GM18907 (cell line): ENCODE measurements at regions not wholly inside any gene's neighbourhood (a gene's known extent, or its start where the extent isn't known, plus 50 kb on each side); places are given as distances from the start of the nearest gene placed in this dataset.

Source experiments
- ATAC-seq: cut with Tn5 transposase; IDR thresholded peaks from one replicate; pipeline ENCODE4 v1.9.1; 2021; ENCODE audit warnings: mild to moderate bottlenecking, moderate library complexity; ENCODE audit not compliant: unreplicated experiment

DNA sequence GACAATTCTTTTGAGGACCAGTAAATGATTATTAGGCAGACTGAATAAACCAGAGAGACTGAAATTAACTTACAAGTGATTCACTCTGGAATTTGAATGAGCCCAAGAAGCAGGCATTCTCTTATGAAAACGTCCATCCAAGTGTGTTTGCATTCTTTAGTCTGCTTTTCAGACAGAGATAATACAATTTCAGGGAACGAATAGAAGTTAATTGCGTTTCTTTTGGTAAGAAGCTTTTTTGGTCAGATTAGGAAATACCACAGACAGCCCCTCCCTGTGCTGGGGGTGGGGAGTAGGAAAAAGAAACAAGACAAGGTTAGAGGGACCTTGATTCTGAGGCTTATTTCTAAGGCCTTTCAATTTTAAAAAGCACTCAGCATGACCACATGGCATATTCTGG is 874.4 kb downstream of the SUCLG1 start:
- ATAC-seq, result no peak

DNA sequence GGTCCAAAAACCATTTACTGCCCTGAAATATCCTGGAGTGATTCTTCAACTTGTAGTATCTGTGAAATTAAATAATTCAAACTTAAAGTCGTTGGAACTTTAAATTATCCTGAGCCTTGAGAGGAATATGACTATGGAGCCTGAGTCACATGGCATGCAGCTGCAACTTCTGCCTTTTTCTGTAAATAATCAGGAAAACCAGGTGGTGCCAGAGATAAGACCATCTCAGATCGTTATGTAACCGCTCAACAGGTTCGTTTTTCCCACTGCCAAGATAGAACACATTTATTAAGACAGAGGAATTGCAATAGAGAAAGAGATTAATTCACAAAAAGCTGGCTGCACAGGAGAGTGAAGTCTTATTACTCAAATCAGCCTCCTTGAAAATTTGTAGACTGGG is 876.5 kb downstream of the SUCLG1 start:
- no peak for ATAC-seq

DNA sequence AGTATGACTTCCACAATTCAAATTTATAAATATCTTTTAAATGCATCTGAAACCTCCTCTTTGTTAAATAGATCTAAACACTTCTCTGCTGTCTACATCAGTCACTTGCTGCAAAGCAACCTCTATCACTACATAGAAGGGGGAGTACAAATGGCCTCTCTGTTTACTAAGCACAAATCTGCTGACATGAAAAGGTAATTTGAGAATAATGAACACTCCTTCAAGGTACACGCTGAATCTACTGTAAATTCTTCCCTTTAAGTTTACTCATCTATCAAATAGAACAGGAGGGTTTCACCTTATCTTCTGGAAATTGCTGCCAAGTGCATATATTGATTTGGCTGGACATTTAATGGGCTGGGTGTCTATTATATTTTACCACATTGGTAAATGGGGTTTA is 879.6 kb downstream of the SUCLG1 start:
- no peak for ATAC-seq

DNA sequence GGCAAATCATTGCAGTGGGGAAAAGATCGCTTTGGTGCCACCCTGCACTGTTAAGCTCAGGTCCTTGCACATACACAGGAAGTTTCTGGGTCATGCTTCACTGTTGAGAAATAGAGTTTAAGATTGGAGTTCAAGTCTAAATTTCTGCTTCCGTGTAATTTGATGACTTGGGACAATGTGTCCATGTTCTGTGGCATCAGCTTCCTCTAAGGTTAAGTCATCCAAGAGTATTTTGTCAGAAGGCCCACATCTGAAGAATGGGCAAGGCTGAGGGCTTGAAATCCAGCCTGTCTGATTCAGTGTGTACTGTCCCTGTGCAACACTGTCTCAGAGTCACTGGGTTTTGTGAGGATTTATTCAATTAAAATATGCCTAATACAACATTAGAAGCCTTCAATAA is 880.7 kb downstream of the SUCLG1 start:
- no peak for ATAC-seq

DNA sequence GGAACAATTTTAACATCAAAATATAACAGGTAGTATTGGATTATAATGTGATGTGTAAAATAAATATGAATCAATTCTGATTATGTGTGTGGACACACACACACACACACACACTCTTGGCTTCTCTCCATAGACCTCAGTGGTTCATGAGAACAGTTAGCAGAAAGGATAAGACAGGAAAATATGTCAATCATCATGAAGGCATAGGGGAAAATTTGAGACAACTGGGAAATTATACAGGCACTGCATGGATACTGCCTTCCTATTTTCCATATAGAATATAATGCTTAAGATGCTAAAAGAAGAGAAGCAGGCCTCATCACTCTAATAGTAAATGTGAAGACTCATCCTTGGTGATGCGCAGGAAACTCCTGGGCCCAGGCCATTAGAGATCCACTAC is 884.5 kb downstream of the SUCLG1 start:
- ATAC-seq, result no peak

DNA sequence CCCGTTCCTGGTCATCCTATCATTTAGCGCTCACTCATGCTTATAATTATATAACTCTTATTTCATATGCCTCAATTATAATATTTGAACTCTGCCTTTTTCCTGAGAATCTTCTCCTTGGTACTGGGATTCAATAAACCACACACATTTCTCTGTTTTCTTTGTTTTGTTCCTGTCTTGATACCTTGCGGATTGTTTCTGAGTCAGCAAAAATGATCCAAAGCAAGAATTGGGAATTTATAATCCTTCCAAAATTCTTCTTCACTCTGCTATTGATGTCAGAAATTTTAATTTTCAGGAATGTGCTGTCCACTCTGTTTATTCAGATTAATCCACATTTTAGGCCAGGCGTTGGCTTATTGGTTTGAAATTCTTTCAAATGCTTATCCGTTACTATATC is 886.0 kb downstream of the SUCLG1 start:
- no peak for ATAC-seq

DNA sequence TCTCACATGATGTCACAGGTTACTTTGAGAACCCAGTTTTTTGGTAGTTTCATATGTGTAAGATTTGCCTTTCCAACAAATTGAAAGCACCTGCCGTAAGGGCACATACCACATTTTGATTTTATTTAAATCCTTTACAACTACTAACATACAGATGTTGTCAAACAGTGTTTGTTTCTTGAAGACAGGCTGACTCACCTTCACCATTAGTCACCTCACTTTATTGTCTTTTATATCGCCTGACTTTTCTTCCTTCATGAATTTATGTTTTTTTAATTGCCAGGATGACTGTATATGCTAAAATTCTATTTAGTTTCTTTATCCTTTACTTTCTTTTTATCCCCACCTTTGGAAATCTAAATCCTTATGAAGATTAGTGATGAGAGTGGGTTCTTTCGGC is 886.7 kb downstream of the SUCLG1 start:
- no peak for ATAC-seq

DNA sequence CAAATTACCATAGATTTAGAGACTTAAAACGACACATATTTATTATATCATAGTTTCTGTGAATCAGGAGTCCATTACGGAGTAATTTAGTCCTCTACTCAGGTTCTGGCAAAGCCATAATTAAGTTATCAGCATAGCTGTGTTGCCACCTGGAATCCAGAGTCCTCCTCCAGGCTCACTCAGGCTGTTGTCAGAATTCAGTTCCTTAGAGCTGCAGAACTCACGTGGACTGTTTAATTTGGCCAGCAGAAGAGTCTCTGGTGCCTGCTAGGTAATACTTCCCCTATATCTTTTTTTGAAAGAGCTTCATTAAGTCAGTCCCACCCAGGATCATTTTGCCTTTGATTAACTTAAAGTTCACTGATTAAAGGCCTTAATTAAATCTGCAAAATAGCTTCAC is 891.5 kb downstream of the SUCLG1 start:
- ATAC-seq, result no peak

DNA sequence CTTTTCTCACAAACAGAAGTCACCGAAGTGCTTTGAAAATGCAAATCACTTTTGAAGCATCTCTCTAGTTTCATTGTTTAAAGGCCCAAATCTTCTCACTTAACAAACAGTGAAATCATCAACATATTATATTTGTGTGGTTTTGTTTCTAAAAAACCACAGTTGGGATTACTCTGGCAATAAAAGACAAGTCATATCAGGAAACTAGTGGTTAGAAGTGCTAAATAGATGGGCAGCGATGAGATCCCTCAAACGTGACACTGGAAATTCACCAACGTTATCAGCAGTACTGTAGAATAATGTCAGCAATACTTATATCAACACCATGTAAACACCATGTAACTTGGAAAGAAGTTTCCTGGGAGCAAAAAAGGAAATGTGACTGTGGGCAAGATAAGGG is 893.5 kb downstream of the SUCLG1 start:
- ATAC-seq, result no peak

DNA sequence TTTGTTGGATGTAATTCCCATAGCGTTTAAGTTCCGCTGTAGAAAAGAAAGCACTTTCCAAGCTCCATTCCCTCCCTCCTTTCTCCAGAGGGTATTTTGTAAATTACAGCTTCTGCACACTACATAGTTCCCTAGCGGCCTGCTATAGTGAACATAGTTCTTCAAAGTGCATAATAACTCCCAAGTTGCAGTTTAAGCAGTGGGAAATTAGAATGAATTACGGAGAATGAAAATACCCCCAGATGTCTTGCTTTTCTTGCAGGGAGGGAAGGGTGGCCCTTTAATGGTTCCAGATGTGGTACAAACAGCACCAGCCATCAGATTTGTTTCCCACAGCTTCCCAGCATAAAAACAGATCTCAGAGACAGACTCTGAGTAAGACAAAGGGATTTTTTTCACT is 893.9 kb downstream of the SUCLG1 start:
- ATAC-seq, result no peak

DNA sequence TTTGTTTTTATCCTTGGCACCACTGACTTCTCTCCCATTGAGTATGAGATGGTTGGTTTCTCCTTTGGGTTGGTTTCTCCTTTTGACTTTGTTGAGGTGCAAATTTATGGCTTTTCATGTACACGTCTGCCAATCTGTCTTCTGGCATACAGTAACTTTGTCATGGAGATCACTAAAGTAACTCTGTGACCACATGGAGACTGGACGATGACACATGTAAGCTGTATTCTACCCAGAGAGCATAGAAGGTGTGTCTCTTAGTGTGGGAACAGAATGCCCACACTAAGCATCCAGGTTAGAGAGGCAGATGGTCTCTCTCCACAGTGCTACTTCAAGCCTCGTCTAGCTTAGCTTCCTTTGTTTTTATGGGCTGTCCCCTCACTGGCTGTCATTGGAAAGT is 897.5 kb downstream of the SUCLG1 start:
- no peak for ATAC-seq

DNA sequence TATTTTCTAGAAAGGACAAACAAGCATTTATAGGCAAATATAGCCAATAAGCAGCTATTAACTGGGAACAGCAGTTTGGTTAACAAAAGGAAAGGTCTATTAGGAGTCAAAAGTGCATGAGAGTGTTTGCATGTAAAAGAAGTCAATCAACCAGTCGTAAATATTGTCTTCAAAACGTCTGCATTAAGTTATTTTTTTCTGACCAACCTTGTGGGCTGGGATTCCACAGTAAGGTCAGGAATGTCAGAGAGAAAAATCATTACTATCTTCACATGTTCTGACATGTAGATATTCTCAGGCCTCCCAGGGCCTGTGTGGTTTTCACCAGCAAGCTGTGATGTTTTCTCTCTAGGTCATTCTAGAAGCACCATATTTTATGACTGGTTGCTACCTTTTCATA is 922.5 kb downstream of the SUCLG1 start:
- ATAC-seq, result no peak

DNA sequence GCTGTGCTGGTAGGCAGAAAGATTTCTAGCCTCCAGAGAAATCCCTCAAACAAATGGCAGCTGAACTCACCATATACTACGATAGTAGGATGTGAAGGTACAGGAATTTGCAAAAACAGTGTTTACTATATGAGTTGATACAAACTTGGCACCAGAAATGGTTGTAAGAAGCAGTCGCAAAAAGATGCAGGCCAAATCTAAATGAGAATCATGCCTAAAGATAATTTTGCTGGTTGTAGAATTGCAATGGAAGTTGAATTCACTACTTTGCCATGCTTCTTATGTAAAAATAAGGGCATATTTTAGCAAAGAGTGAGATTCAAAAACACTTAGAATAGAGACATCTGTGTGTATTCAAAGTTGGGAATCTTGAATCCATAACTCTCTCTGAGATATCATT is 924.7 kb downstream of the SUCLG1 start:
- ATAC-seq, result no peak

DNA sequence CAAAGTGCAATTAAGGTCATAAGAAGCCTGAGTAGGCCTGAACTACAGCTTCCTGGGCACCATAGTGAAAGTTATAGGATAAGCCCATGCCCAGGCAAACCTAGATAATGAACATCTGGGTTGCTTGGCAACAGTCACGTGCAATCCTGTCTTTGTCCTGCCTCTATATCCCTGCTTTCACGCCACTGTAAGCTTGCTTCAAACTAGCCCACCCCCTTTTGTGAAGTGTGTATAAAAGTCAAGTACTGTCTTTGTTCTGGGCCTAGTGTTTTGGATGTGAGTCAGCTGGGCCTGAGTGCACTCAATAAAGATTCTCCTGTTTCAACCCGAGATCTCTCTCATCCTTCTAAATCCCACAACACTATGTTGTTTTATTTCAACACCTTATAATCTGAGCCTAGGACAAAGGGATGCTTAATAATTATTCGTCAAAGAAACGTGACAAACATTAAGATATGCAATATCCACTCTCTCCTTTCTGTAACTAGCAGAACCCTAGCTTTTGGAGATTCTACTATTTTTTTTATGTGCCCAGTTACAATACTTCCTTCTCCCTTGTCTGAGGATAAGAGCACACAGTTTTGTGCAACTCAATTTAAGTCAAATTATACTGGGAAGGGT is 927.8 kb downstream of the SUCLG1 start:
- ATAC-seq, result no peak

DNA sequence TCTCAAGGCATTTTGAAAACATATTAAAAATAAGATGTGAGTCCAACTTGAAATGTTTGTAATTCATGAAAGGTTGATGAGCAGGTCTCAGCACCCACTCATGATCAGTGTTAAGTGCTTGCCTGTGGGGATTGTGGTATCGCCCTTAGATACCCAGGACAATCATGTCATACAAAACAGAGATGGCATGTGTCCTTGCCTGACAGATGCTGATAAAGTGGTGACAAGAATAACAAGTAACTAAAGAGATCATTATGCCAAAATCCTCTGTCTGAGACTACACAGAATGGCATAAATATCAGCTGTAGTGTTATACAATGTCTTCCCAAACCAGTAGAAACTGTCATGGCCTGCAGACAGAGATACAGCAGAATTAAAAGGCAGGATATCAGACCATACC is 930.3 kb downstream of the SUCLG1 start:
- no peak for ATAC-seq

DNA sequence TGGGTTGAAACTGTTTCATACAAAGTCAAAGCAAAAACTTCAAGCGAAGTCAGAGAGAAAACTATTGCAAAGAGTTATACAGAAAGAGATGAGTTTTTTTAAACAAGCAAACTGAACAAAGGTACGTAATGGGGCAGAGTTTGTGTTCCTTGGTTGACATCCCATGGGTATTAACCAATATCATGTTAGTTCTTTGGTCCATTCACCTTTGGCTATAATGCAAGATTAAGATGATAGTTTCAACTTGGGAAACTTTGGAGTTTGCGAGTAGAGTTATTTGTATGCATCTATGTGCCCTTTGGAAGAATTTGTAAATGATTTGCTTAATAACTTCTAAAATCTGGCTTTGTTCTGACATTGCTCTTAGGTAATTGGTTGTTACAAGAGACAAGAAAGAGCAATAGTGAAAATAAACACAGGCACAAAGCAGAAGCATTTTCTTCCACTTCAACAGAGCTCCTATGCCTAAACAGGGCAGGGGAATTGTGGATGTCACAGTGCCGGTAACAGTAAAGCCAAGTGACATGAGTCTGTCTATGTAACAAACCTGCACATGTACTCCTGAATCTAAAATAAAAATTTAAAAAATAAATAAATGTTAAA is 936.1 kb downstream of the SUCLG1 start:
- no peak for ATAC-seq

DNA sequence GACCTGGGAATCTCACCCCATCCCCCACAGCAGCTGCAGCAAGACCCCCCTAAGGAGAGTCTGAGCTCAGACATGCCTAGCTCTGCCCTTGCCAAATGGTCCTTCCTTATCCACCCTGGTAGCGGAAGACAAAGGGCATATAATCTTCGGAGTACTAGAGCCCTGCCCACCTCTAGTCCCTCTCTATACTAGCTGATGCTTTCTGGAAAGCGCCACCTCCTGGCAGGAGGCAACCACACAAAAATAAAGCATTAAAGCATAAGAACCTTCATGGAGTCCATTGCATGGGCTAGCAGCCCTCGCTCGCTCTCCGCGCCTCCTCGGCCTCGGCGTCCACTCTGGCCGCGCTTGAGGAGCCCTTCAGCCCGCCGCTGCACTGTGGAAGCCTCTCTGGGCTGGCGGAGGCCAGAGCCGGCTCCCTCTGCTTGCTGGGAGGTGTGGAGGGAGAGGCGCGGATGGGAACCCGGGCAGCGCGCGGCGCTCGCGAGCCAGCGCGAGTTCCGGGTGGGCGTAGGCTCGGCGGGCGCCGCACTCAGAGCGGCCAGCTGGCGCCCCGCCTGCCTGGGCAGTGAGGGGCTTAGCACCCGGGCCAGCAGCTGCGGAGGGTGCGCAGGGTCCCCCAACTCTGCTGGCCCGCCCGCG is 941.2 kb downstream of the SUCLG1 start:
- ATAC-seq, result no peak

DNA sequence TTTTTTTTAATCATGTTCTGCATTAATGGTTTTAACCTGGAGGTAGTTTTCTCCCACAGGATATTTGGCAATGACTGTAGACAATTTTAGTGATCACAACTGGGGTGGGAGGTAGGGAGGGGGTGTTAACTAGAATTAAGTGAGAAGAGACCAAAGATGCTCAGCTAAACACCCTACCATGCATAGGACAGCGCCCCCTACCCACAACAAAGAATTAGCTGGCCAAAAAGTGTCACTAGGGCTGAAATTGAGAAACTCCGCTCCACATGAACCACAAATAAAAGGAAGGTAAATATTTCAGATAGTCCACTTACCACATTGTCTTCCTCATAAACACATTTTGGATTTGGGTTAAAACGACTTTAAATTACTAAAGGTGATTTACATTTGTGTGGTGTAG is 942.6 kb downstream of the SUCLG1 start:
- ATAC-seq, result no peak

DNA sequence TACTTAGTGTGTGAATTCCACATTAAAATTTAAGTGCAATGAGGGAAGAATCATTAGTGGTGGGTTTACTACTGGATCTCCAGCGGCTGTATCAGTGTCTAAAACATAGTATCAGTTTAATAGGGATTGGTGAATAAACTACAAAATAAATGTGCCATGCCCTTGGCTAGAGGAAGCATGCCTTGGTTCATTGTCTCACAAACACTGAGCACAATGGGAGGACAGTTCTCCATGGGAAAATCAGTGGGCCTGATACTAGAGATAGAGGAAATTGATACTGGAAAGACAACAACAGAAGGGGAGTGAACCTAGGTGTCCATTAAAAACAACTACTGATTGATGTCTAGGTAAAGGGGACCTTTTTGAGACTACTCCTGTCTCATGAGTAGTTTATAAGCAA is 971.6 kb downstream of the SUCLG1 start:
- ATAC-seq, result no peak

DNA sequence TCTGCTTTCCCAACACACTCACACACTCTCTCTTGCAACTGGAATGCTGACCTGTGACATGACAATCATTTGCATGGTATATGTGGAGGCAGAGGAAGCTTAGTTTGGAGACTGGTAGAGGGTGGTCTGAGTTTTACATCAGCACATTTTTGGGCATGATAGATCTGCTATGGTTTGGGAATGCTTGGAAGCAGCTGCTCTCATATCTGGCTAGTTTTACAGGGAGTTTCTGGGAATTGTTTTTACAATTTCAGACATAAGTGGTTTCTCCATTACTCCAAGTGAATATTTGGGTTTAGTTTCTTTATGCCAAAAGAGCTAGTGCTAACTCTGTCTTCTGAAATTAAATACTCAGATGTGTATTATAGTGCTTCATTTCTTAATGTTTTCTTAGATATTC is 977.6 kb downstream of the SUCLG1 start:
- ATAC-seq, result no peak

DNA sequence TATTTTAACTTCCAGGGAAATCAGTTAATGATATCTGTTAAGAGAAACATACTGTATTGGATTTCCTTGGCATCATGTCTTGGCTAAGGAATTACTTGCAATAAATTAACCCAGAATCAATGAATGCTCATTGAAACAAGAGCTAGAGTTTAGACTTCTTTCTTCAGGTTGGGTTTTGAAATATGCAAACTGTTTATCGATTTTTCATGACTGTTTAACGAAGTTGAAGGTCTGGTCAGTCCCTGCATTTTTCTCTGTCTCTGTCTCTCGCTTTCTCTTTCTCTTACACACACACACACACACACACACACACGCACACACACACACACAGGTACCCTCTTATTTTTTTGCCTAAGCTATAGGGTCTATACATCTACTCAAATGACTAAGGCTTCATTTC is 981.0 kb downstream of the SUCLG1 start:
- no peak for ATAC-seq

DNA sequence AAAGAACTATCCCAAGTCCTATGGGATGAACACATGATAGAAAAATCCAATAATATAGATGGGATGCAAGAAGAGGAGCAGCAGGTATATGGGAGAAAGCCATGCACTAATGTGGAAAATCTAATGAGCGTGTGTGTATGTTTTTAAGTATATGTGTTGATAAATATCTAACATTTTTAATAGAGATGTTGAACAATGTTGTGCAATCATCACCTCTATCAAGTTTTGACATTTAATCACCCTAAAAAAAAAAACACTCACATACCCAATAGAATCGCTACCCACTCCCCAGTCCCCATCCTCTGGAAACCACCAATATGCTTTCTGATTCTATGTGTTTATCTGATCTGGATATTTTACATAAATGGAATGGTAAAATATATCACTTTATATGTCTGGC is 983.7 kb downstream of the SUCLG1 start:
- no peak for ATAC-seq

DNA sequence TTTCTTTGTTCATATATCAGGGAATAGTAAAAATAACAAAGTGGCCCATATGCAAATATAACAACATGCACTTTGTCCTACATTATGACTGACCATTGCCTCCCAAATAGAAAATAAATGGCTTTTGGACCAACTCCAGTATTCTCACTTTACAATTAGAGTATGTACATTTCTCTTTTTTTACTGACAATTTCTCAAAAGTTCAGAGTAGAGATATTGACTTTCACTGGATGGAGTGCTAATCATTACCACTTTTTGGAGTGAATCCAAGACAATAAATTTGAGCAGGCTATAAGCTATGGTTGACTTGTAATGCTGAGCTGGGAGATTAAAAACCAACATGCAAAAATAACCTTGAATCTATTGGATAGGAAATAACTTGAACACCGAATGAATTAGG is 987.4 kb downstream of the SUCLG1 start:
- ATAC-seq, result no peak
